ENCODE measurements at regions not wholly inside any gene's neighbourhood (a gene's known extent, or its start where the extent isn't known, plus 50 kb on each side); places are given as distances from the start of the nearest gene placed in this dataset.

DNA sequence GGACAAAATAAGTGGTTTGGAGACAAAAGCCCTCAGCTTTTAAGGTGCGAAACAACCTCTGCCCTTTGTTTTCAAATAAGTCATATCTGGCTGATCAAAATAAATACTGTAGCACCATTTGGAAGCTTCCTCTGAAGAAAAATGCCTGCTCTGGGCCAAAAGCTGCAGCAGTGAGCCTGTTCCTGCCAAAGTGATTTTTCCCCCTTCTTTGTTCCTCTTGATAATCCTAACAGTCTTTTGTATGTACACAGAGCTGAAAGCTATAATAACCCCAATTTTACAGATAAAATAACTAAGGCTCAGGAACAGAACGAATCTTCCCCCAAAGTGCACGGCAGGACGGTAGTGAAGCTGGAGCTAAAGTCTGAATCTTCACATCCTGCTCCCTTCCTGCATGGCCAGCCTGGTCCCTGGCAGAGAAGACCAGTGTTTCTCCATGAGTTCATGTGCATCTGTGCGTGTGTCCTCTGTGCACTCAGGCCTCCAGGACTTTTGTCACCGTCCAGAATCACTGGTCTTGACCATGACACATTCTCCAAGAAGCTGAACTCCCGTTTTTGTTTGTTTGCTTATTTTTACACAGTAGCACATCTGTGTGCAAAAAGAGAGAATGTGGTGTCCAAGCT is 2114.1 kb upstream of the PIK3C3 start:
- Mint-ChIP-seq H3K4me3 (no peak overlapping the region), H3K36me3 (ENCODE audit: low read depth) (no peaks in the 10 kb centered on the region), H3K27ac (no peak overlapping the region), H3K27me3 (ENCODE audit: insufficient read depth) (peaks cover 3% of the 10 kb centered on the region), H3K9me3 (peaks cover 3% of the 10 kb centered on the region), H3K4me1 (ENCODE audit: low read depth) (no peaks in the 10 kb centered on the region)
- intact Hi-C loops (cut with micrococcal nuclease): no loop called here
- no peak for DNase-seq (ENCODE audit: low spot score)

GRCh38 chr18:39840406-39840805 is 2114.6 kb upstream of the PIK3C3 start:
- Mint-ChIP-seq H3K4me1 (ENCODE audit: low read depth) (no peaks in the 10 kb centered on the region), H3K4me3 (no peak overlapping the region), H3K9me3 (peaks cover 3% of the 10 kb centered on the region), H3K27ac (no peak overlapping the region), H3K36me3 (ENCODE audit: low read depth) (no peaks in the 10 kb centered on the region), H3K27me3 (ENCODE audit: insufficient read depth) (peaks cover 3% of the 10 kb centered on the region)
- intact Hi-C loops (cut with micrococcal nuclease): no loop called here
- DNase-seq (ENCODE audit: low spot score): no peak

- H3K4me3 Mint-ChIP-seq: no peak overlapping the region
- no peaks in the 10 kb centered on the region for H3K4me1 Mint-ChIP-seq (ENCODE audit: low read depth)
- intact Hi-C loops (cut with micrococcal nuclease): no loop called here
- H3K36me3 Mint-ChIP-seq (ENCODE audit: low read depth): no peaks in the 10 kb centered on the region
- no peak overlapping the region for H3K27ac Mint-ChIP-seq
- H3K27me3 Mint-ChIP-seq (ENCODE audit: insufficient read depth): peaks cover 3% of the 10 kb centered on the region
- DNase-seq (ENCODE audit: low spot score): no peak
- peaks cover 3% of the 10 kb centered on the region for H3K9me3 Mint-ChIP-seq
Measured at GRCh38 chr18:39839782-39840181, 2115.3 kb upstream of the PIK3C3 start.

DNA sequence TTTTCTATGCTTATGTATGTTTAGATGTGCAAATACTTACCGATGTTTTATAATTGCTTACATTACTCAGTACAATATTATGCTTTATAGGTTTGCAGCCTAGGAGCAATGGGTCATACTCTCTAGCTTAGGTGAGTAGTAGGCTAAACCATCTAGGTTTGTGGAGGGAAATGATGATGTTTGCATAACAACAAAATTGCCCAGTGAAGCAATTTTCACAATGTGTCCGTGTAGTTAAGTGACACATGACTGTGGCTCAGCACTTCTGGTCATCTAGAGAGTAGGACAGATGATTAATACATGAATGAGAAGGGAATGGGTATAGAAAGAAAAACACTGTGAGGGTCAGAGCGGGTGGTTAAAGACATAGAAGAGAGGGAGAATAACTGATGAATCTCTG is 2116.2 kb upstream of the PIK3C3 start:
- H3K27me3 Mint-ChIP-seq (ENCODE audit: insufficient read depth): peaks cover 3% of the 10 kb centered on the region
- H3K4me1 Mint-ChIP-seq (ENCODE audit: low read depth): no peaks in the 10 kb centered on the region
- no peaks in the 10 kb centered on the region for H3K36me3 Mint-ChIP-seq (ENCODE audit: low read depth)

GRCh38 chr18:39835303-39836030 is 2119.6 kb upstream of the PIK3C3 start:
- no peak overlapping the region for H3K27ac Mint-ChIP-seq
- H3K4me1 Mint-ChIP-seq (ENCODE audit: low read depth): no peaks in the 10 kb centered on the region

More for the DNA sequence above, 2116.2 kb upstream of the PIK3C3 start:
- intact Hi-C loops (cut with micrococcal nuclease): no loop called here
- Mint-ChIP-seq H3K4me3 (no peak overlapping the region), H3K27ac (no peak overlapping the region), H3K9me3 (peaks cover 3% of the 10 kb centered on the region)
- no peak for DNase-seq (ENCODE audit: low spot score)

DNA sequence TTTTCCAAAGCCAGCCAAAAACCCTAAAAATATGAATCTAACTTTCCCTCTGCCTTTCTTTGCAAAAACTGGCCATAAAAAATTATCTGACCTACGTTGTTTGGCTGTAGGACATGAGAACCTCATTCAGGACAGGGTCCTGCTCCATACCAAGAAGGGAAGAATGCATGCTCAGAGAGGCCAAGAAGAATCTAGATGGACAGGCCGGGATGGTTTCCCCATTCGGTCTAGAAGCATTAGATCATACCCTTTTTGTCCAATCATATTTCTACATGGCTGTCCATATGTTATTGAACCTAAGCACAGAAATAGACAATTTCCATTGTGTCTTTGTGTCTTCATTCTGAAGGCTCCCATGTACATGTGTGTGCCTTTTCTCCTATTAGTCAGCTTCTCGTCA is 2120.4 kb upstream of the PIK3C3 start:
- intact Hi-C loops (cut with micrococcal nuclease): no loop called here
- H3K36me3 Mint-ChIP-seq (ENCODE audit: low read depth): no peaks in the 10 kb centered on the region
- H3K27me3 Mint-ChIP-seq (ENCODE audit: insufficient read depth): no peaks in the 10 kb centered on the region
- no peaks in the 10 kb centered on the region for H3K4me1 Mint-ChIP-seq (ENCODE audit: low read depth)
- no peak overlapping the region for H3K27ac Mint-ChIP-seq
- peaks cover 3% of the 10 kb centered on the region for H3K9me3 Mint-ChIP-seq
- H3K4me3 Mint-ChIP-seq: no peak overlapping the region
- no peak for DNase-seq (ENCODE audit: low spot score)

More at GRCh38 chr18:39835303-39836030, 2119.6 kb upstream of the PIK3C3 start:
- Mint-ChIP-seq H3K9me3 (peaks cover 3% of the 10 kb centered on the region), H3K27me3 (ENCODE audit: insufficient read depth) (no peaks in the 10 kb centered on the region), H3K4me3 (no peak overlapping the region), H3K36me3 (ENCODE audit: low read depth) (no peaks in the 10 kb centered on the region)
- no peak for DNase-seq (ENCODE audit: low spot score)
- intact Hi-C loops (cut with micrococcal nuclease): no loop called here

DNA sequence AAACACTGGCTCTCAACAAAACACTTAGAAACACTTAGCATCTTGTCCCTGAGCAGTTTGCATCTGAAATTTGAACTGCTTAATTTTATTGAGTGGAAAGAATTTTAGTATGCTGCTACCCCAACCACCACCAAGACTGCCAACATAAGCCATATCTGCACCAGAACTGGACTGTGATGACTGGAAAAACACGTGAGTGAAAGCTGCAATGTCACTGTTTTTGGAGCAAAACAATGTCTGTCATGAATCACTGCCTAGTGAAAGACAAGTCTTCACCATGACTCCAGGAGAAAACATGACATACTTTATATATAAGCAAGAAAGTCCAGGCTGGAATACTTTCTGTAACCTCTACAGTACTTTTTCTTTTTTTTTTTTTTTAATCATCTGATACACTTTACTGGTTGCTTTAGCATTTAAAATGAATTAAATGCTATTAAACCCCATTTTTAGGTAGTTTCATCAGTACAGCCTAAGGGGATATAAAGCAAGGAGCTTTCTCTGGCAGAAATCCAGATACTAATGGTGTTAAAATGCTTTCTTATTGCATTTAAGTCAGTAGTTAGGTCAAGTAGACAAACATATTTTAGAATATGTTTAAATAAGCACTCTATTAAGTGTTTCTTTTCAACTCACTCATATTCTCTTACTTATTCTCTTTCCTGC is 2129.4 kb upstream of the PIK3C3 start:
- H3K4me1 Mint-ChIP-seq (ENCODE audit: low read depth): no peaks in the 10 kb centered on the region
- no peaks in the 10 kb centered on the region for H3K36me3 Mint-ChIP-seq (ENCODE audit: low read depth)
- no peak overlapping the region for H3K27ac Mint-ChIP-seq
- H3K27me3 Mint-ChIP-seq (ENCODE audit: insufficient read depth): no peaks in the 10 kb centered on the region
- H3K9me3 Mint-ChIP-seq: no peaks in the 10 kb centered on the region
- DNase-seq (ENCODE audit: low spot score): no peak
- H3K4me3 Mint-ChIP-seq: no peak overlapping the region
- intact Hi-C loops (cut with micrococcal nuclease): no loop called here

GRCh38 chr18:39806525-39806924 is 2148.5 kb upstream of the PIK3C3 start:
- Mint-ChIP-seq H3K9me3 (peaks cover 23% of the 10 kb centered on the region), H3K4me3 (no peak overlapping the region), H3K27ac (no peak overlapping the region), H3K36me3 (ENCODE audit: low read depth) (no peaks in the 10 kb centered on the region), H3K4me1 (ENCODE audit: low read depth) (no peaks in the 10 kb centered on the region), H3K27me3 (ENCODE audit: insufficient read depth) (no peaks in the 10 kb centered on the region)
- intact Hi-C loops (cut with micrococcal nuclease): no loop called here
- DNase-seq (ENCODE audit: low spot score): no peak

GRCh38 chr18:39805218-39805617 is 2149.8 kb upstream of the PIK3C3 start:
- Mint-ChIP-seq H3K4me3 (no peak overlapping the region), H3K4me1 (ENCODE audit: low read depth) (peaks cover under 1% of the 10 kb centered on the region), H3K36me3 (ENCODE audit: low read depth) (no peaks in the 10 kb centered on the region), H3K27ac (no peak overlapping the region), H3K27me3 (ENCODE audit: insufficient read depth) (no peaks in the 10 kb centered on the region), H3K9me3 (peaks cover 25% of the 10 kb centered on the region)
- DNase-seq (ENCODE audit: low spot score): no peak
- intact Hi-C loops (cut with micrococcal nuclease): no loop called here

GRCh38 chr18:39802648-39803229 is 2152.3 kb upstream of the PIK3C3 start:
- Mint-ChIP-seq H3K27me3 (ENCODE audit: insufficient read depth) (no peaks in the 10 kb centered on the region), H3K36me3 (ENCODE audit: low read depth) (no peaks in the 10 kb centered on the region), H3K27ac (no peak overlapping the region), H3K9me3 (peaks cover 25% of the 10 kb centered on the region), H3K4me1 (ENCODE audit: low read depth) (peaks cover 6% of the 10 kb centered on the region), H3K4me3 (no peak overlapping the region)
- DNase-seq (ENCODE audit: low spot score): no peak
- intact Hi-C loops (cut with micrococcal nuclease): no loop called here

DNA sequence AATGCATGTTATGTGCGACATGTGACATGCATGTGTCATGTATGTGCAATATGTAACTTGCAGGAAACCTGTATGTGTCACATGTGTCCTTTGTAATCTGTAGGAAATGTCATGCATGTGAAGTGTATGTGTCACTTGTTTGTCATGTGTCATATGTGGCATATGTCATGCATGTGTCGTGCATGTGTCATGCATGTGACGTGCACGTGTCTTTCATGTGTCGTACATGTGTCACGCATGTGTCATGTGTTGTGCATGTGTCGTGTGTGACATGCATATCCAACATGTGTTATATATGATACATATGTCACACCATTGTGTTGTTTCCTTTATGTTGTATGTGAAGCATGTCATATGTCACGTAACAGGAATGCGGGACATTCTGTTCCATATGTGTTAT is 2153.2 kb upstream of the PIK3C3 start:
- intact Hi-C loops (cut with micrococcal nuclease): no loop called here
- Mint-ChIP-seq H3K27me3 (ENCODE audit: insufficient read depth) (no peaks in the 10 kb centered on the region), H3K9me3 (peaks cover 25% of the 10 kb centered on the region), H3K4me3 (no peak overlapping the region), H3K27ac (no peak overlapping the region), H3K36me3 (ENCODE audit: low read depth) (no peaks in the 10 kb centered on the region), H3K4me1 (ENCODE audit: low read depth) (peaks cover 6% of the 10 kb centered on the region)
- DNase-seq (ENCODE audit: low spot score): no peak

GRCh38 chr18:39801010-39801409 is 2154.0 kb upstream of the PIK3C3 start:
- H3K4me1 Mint-ChIP-seq (ENCODE audit: low read depth): peaks cover 6% of the 10 kb centered on the region
- no peak overlapping the region for H3K27ac Mint-ChIP-seq
- no peak overlapping the region for H3K4me3 Mint-ChIP-seq
- no peaks in the 10 kb centered on the region for H3K36me3 Mint-ChIP-seq (ENCODE audit: low read depth)
- H3K9me3 Mint-ChIP-seq: peaks cover 25% of the 10 kb centered on the region
- intact Hi-C loops (cut with micrococcal nuclease): no loop called here
- DNase-seq (ENCODE audit: low spot score): no peak
- no peaks in the 10 kb centered on the region for H3K27me3 Mint-ChIP-seq (ENCODE audit: insufficient read depth)

DNA sequence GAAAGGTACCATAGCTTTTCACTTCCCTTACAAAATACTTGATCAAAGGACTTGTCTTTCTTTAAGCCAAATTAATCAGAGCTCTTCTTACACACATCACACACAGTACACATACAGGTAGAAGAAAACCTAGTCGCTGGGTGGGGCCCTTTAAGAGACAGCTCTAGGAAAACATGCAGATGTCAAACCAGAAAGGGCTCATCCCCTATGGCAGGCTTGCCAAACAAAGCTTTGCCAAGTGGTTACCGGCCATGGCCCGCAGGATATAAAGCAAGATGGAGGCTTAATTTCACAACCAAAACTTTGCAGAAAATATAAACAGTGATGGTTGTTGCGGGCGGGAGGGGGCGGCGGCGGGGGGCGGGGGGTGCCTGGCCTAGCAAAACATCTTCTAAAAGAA is 2156.0 kb upstream of the PIK3C3 start:
- H3K4me3 Mint-ChIP-seq: peak overlapping the region; percentile 70

More for the DNA sequence above, 2156.0 kb upstream of the PIK3C3 start:
- no peaks in the 10 kb centered on the region for H3K27me3 Mint-ChIP-seq (ENCODE audit: insufficient read depth)
- H3K27ac Mint-ChIP-seq: no peak overlapping the region
- H3K36me3 Mint-ChIP-seq (ENCODE audit: low read depth): no peaks in the 10 kb centered on the region
- H3K4me1 Mint-ChIP-seq (ENCODE audit: low read depth): peaks cover 6% of the 10 kb centered on the region
- peaks cover 25% of the 10 kb centered on the region for H3K9me3 Mint-ChIP-seq
- intact Hi-C loops (cut with micrococcal nuclease): no loop called here
- DNase-seq (ENCODE audit: low spot score): no peak

Measured in activated T-helper 1 cell treated with anti-CD3 and anti-CD28 coated beads, Interleukin-12 subunit alpha, Interleukin-12 subunit beta, Interleukin-2, Interleukin-4 antibody, amounts not matched to agents 30 ng/mL and 10 ng/mL and 1 ng/mL, durations not matched to agents 14 hours and 24 hours and 36 hours (primary cell).